GM12891 (cell line): ENCODE measurements at regions not wholly inside any gene's neighbourhood (a gene's known extent, or its start where the extent isn't known, plus 50 kb on each side); places are given as distances from the start of the nearest gene placed in this dataset.

ENCODE experiments used
- DNase-seq: peaks from one replicate; pipeline ENCODE4 v3.0.0; 2011; ENCODE audit warnings: low spot score; ENCODE audit not compliant: insufficient read length
- FAIRE-seq: peaks from 2 replicates; lab custom pipeline; 2011; peaks lifted over from hg19 to GRCh38; lab: Jason Lieb, UNC
- PAX5 ChIP-seq: IDR thresholded peaks from 2 replicates; pipeline ENCODE4 v1.6.1; 2011; ENCODE audit warnings: low read length, moderate library complexity, mild to moderate bottlenecking; ENCODE audit not compliant: insufficient read depth, severe bottlenecking
- POLR2A ChIP-seq: IDR thresholded peaks from 2 replicates; pipeline ENCODE4 v1.6.1; 2011; ENCODE audit warnings: low read depth, low read length, control low read depth
- POLR2AphosphoS5 ChIP-seq: IDR thresholded peaks from 2 replicates; pipeline ENCODE4 v1.6.1; 2011; ENCODE audit warnings: low read depth, low read length, control low read depth
- POU2F2 ChIP-seq: IDR thresholded peaks from 2 replicates; pipeline ENCODE4 v1.6.1; 2011; ENCODE audit warnings: low read depth, mild to moderate bottlenecking, control low read depth, low read length, moderate library complexity
- SPI1 ChIP-seq: IDR thresholded peaks from 2 replicates; pipeline ENCODE4 v1.6.1; 2011; ENCODE audit warnings: low read depth, low read length, control low read depth
- TAF1 ChIP-seq: IDR thresholded peaks from 2 replicates; pipeline ENCODE4 v1.6.1; 2011; ENCODE audit warnings: low read depth, low read length, control low read depth

DNA sequence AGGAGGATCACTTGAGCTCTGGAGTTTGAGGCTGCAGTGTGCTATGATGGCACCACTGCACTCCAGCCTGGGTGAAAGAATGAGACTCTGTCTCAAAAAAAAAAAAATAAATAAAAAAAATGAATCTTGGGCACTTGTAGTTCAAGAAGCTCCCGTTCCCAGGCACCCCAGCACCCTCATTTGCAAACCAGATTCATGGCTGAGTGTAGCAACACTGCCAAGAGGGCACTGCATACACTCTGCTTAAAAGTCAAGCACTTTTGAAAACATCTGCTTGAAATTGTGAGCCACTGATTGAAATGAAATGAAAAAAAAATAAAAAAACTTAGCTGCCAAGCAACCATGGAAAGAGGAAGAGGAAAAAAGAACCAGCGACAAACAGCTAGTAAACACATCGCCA lies 124.7 kb upstream of the SASH1 start:
- FAIRE-seq: no peak
- TF ChIP-seq SPI1 (no peak), POU2F2 (no peak), TAF1 (no peak), POLR2AphosphoS5 (no peak), POLR2A (no peak), PAX5 (no peak)
- DNase-seq: no peak

DNA sequence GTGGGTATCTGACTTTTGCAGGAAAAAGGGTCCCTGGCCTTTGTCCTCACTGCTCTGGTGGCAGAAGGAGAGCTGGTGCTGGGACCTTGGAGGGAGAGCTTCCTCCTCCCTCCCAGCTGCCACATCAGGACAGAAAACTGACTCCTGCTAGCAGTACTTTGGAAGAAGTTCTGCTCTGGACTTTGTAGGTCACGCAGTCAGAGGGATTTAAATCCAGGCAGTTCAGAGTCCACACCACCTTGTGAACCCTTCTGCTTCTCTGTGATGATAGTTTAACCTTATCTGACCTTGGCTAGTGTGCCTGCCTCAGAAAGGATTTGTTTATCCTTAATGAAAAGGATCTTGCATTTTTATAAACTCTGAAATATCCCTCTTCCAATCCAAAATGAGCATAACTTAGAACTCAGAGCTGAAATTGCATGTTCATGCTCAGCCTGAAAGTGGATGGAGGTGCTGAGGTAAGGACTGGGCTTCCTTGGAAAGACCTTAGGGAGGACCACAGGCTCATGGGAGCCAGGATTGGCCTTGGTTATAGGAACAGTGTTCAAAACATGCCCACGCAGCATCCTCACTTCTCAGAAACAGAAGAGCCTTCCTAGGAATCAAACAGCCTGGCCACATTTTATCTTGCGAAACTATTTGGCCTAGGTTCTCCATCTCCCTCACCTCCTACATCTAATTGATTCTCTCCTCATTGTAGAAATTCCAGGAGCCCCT lies 123.9 kb upstream of the SASH1 start:
- no peak for FAIRE-seq
- no peak for DNase-seq
- TF ChIP-seq POLR2AphosphoS5 (no peak), PAX5 (no peak), POU2F2 (no peak), TAF1 (no peak), POLR2A (no peak), SPI1 (no peak)

DNA sequence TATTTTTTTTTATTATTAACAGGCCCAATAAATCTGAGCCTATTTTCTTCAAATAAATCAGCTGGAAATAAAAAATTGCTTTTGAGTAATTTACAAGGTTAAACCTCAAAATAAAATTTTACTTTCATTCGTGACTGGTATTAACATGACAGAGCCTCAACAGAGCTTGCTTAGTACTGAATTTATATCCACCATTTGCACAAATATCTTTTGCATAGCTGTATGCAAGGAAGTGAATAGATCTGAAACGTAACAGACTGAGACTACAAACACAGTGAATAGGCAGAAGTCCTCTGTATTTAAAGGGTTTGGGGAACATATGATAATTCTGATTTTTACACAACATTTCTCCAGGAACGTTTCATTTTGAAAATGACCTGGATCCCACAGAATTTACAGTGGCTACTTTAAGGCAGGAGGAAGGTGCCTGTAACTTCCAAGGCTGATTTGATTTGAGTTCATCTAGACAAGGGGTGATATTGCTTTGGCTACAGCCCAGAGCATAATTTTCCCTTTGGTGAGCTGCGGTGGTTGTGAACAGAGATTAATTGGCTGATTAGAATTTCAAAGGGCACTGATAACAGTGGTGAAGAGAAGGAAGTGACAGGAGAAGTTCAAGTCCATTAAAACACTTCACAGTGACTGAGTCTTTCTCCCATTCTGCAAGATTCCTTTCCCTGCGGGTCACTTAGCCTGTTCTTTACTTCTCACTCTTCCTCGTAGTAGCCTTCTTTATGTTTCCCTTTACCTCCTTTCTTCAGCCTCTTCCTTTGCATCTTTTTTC lies 121.2 kb upstream of the SASH1 start:
- FAIRE-seq (no peak), DNase-seq (no peak)
- TF ChIP-seq PAX5: no peak
- TF ChIP-seq SPI1: no peak

DNA sequence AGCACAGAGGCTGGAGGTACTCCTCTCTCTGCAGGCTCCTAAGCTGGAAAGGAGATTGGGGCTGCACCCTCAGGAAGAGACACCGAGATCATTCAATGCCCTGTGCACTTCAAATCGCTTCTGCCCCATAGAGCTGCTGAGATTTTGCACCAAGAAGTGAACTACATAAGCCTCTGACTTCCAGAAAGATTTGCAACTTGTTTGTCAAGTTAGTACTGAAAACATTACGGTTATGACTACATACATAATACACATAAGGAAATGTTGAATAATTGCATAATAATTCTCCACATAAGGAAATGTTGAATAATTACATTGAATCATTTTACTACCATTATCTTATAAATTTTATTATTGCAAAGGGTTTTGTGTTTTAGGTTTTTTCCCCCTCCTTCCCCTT lies 120.3 kb upstream of the SASH1 start:
- FAIRE-seq (no peak), DNase-seq (no peak)
- TF ChIP-seq POLR2A (no peak), PAX5 (no peak), TAF1 (no peak), POU2F2 (no peak), POLR2AphosphoS5 (no peak), SPI1 (no peak)

DNA sequence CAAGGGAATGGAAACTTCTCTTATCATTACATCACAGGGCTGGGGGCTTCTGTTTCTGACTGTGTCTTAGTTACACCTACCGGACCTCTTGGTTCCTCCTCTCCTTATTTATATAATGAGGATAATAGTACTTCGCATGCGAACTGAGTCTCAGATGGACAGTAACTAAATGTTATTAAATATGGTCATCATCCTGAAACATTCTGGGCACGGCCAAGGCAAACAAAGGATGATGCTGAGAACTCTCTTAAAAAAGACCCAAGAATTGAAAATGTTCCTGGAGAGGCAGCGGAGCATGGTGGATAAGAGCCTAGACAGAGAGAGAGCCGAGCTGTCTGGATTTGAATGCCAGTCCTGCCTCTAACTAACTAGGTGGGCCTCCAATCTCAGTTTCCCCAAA lies 119.8 kb upstream of the SASH1 start:
- FAIRE-seq (no peak), DNase-seq (no peak)
- TF ChIP-seq POU2F2: no peak
- TF ChIP-seq POLR2AphosphoS5: no peak
- no peak for TF ChIP-seq PAX5
- TF ChIP-seq POLR2A: no peak

DNA sequence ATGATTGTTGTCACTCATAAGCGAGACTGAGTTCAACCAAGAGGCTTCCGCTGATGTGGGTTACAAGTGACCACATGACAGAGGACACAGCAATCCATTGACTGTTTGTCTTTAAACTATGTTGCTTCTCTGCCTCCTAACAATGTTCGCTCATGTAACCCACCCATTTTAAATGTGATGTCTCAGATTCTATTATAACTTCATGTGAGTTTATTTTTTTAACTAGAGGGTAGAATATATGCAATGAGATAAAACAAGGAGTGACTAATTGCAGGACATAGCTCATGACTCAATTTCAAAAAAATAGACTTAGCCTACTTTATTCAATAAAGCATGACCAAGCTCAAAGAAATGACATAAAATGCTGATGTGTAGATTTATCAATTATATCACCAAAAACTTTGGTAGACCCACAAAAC lies 119.2 kb upstream of the SASH1 start:
- TF ChIP-seq POLR2A: no peak
- TF ChIP-seq POLR2AphosphoS5: no peak
- TF ChIP-seq TAF1: no peak
- no peak for TF ChIP-seq PAX5
- TF ChIP-seq SPI1: no peak
- TF ChIP-seq POU2F2: no peak
- FAIRE-seq (no peak), DNase-seq (no peak)

DNA sequence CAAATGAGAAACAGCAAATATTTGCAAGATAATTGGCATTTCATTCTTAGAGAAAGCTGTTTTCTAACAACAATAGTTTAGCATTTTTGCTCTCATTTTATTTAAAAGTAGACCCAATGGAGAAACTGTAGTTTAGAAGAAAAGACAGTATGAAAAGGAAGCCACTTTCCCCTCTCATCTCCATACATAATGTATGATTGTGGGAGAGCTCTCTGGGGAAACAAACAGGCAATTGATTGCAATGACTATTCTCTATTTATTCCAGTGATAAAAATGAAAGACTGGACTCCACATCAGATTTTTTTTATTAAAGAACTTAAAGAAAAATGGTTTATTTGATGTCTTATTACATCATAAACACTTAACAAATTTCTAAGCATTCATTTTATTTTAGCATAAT lies 116.8 kb upstream of the SASH1 start:
- FAIRE-seq (no peak), DNase-seq (no peak)
- TF ChIP-seq PAX5: no peak
- TF ChIP-seq TAF1: no peak
- TF ChIP-seq POU2F2: no peak
- no peak for TF ChIP-seq POLR2AphosphoS5
- TF ChIP-seq POLR2A: no peak
- TF ChIP-seq SPI1: no peak

DNA sequence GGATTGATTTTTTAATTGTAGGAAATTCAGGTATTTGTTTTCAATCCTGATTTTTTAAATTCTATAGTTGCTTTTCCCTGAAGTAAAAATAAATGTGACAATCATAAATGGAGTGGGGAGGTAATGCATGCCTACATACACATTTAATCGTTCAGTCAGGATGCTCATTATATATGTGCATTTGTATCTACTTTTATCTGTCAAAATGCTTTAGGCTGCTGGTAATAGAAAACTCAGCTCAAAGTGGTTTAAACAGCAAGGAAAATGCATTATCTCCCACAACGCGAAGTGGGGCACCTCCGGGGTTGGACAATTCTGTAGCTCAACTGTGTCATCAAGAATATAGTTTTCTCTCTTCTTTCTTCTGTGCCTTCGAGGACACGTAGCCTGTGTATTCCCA lies 116.4 kb upstream of the SASH1 start:
- TF ChIP-seq POLR2AphosphoS5 (no peak), TAF1 (no peak), POLR2A (no peak), SPI1 (no peak), POU2F2 (no peak), PAX5 (no peak)
- FAIRE-seq (no peak), DNase-seq (no peak)

DNA sequence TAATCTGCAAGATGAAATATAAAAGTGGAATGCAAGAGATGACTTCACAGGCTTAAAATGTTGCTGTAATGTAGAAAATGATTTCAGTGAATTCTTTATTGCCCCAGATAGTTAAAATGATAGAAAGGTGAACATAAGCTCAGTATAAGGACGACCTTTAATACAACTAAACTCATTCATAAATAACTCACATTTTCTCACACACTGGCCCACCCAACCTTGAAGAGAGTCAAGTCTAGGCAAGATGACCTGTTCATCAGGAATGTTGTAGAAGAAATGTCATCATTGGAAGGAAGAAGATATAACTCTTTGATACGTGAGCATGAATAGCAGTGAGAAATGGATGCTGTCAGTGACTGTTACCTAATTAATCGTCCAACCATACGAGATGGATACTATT lies 111.1 kb upstream of the SASH1 start:
- no peak for FAIRE-seq
- no peak for DNase-seq
- TF ChIP-seq POLR2AphosphoS5: no peak
- no peak for TF ChIP-seq PAX5
- no peak for TF ChIP-seq TAF1
- TF ChIP-seq SPI1: no peak
- TF ChIP-seq POU2F2: no peak
- no peak for TF ChIP-seq POLR2A

DNA sequence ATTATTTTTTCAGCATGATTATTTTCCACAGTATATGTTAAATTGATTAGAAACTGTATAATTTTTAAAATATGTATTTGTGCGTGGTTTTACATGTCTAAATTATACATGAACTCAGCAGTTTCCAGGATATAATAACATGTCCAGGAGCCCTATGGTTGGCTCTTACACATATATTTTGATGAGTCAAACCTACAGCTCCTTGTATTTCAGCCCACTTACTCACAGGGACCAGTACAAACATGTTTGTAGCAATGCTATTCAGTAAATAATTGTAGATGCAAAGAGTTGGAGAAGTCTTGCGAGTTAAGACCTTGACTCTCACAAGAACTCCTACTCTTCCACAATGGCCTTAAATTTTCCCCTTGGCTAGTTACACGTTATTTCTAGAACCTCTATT lies 107.2 kb upstream of the SASH1 start:
- FAIRE-seq (no peak), DNase-seq (no peak)
- TF ChIP-seq TAF1: no peak
- no peak for TF ChIP-seq POLR2AphosphoS5
- no peak for TF ChIP-seq PAX5
- no peak for TF ChIP-seq POLR2A
- TF ChIP-seq POU2F2: no peak
- TF ChIP-seq SPI1: no peak
